H1 (cell line): ENCODE measurements at regions not wholly inside any gene's neighbourhood (a gene's known extent, or its start where the extent isn't known, plus 50 kb on each side); places are given as distances from the start of the nearest gene placed in this dataset.

Experiments used
- CTCF ChIA-PET: fragments of 300-600 bp; sonication (Branson Sonifier 250); formaldehyde crosslinking; loops from one replicate; lab custom pipeline; 2021; ENCODE audit not compliant: partially characterized antibody; lab: Charles Lee
- POLR2A ChIA-PET: fragments of 300-600 bp; sonication (Branson Sonifier 250); formaldehyde crosslinking; loops from one replicate; lab custom pipeline; 2021; ENCODE audit warnings: inconsistent platforms; ENCODE audit not compliant: partially characterized antibody; lab: Charles Lee
- DNase-seq, 2 experiments: peaks; one replicate each; pipeline versions ENCODE4 v3.0.0 to v3.0.0-alpha.2; 2010 to 2022; ENCODE audit warnings: low spot score in 2 of 2, low read depth in 1 of 2, mixed read lengths in 1 of 2
- FAIRE-seq: peaks from 2 replicates; lab custom pipeline; 2011; peaks lifted over from hg19 to GRCh38; lab: Jason Lieb, UNC
- H2AFZ ChIP-seq: 2 replicates; pipeline ENCODE4 v1.8.1; 2012; ENCODE audit warnings: low read length, inconsistent platforms
- H2AK5ac ChIP-seq: 2 replicates; pipeline ENCODE4 v1.6.1; 2013; ENCODE audit warnings: low read depth, low read length
- H2BK120ac ChIP-seq: replicated peaks from 2 replicates; pipeline ENCODE3; 2013; ENCODE audit warnings: low read depth, low read length, inconsistent platforms
- H2BK12ac ChIP-seq: 2 replicates; pipeline ENCODE4 v1.6.1; 2013; ENCODE audit warnings: low read depth, low read length
- H2BK15ac ChIP-seq: 2 replicates; pipeline ENCODE4 v1.6.1; 2013; ENCODE audit warnings: low read length
- H2BK20ac ChIP-seq: 2 replicates; pipeline ENCODE4 v1.6.1; 2013; ENCODE audit warnings: low read length
- H2BK5ac ChIP-seq: 2 replicates; pipeline ENCODE4 v1.6.1; 2013; ENCODE audit warnings: low read depth, low read length
- H3K14ac ChIP-seq: 2 replicates; pipeline ENCODE4 v1.6.1; 2013; ENCODE audit warnings: inconsistent platforms; ENCODE audit not compliant: insufficient read length
- H3K18ac ChIP-seq: 2 replicates; pipeline ENCODE4 v1.6.1; 2013; ENCODE audit warnings: low read length; ENCODE audit errors: extremely low read depth
- H3K23ac ChIP-seq: 2 replicates; pipeline ENCODE4 v1.6.1; 2013; ENCODE audit warnings: inconsistent platforms; ENCODE audit not compliant: insufficient read length
- H3K23me2 ChIP-seq: 2 replicates; pipeline ENCODE4 v1.6.1; 2013; ENCODE audit warnings: low read depth, low read length
- H3K27ac ChIP-seq: 2 replicates; pipeline ENCODE4 v1.6.1; 2011; ENCODE audit warnings: low read depth, low read length, inconsistent platforms
- H3K27me3 ChIP-seq, 4 experiments: replicated peaks in 1 of 4; 1 replicate in 1 of 4; 2 replicates in 3 of 4; pipeline versions ENCODE4 v1.6.1 to v1.8.1; 2011 to 2013; ENCODE audit warnings: low read length in 3 of 4, mild to moderate bottlenecking in 3 of 4, inconsistent platforms in 2 of 4, mixed read lengths in 2 of 4, moderate library complexity in 1 of 4; ENCODE audit not compliant: control insufficient read depth in 3 of 4, insufficient read depth in 3 of 4; ENCODE audit errors: extremely low read depth in 1 of 4
- H3K36me3 ChIP-seq, 4 experiments: 2 replicates each; pipeline versions ENCODE4 v1.6.1 to v1.8.1; 2011 to 2013; ENCODE audit warnings: mild to moderate bottlenecking in 4 of 4, low read length in 3 of 4, moderate library complexity in 2 of 4, control low read depth in 1 of 4, inconsistent platforms in 1 of 4; ENCODE audit not compliant: insufficient read depth in 4 of 4, control insufficient read depth in 2 of 4
- H3K4ac ChIP-seq: replicated peaks from 2 replicates; pipeline ENCODE3; 2013; ENCODE audit warnings: low read length, low read depth, mixed read lengths, inconsistent platforms; ENCODE audit not compliant: insufficient read length
- H3K4me1 ChIP-seq, 4 experiments: replicated peaks in 1 of 4; 1 replicate in 1 of 4; 2 replicates in 3 of 4; pipeline versions ENCODE4 v1.6.1 to v1.8.1; 2011 to 2013; ENCODE audit warnings: low read length in 3 of 4, inconsistent platforms in 2 of 4, mixed read lengths in 1 of 4; ENCODE audit not compliant: insufficient read depth in 4 of 4, control insufficient read depth in 3 of 4
- H3K4me2 ChIP-seq, 2 experiments: 2 replicates each; pipeline versions ENCODE4 v1.6.1 to v1.8.1; 2011 to 2013; ENCODE audit warnings: low read depth in 2 of 2, low read length in 2 of 2, control low read depth in 1 of 2, inconsistent platforms in 1 of 2, mild to moderate bottlenecking in 1 of 2; ENCODE audit not compliant: insufficient read depth in 1 of 2
- H3K4me3 ChIP-seq, 4 experiments: fragments of 200-600, 300-600 bp in 1 of 4; sonication (generic), shearing (Covaris generic), sonication (Bioruptor Twin) in 1 of 4; 2 replicates each; pipeline versions ENCODE4 v1.5.1 to v1.8.1; 2011 to 2016; ENCODE audit warnings: low read length in 4 of 4, low read depth in 3 of 4, control low read depth in 2 of 4, inconsistent platforms in 2 of 4, mild to moderate bottlenecking in 2 of 4, mixed read lengths in 1 of 4, moderate library complexity in 1 of 4; ENCODE audit not compliant: insufficient read depth in 2 of 4; ENCODE audit errors: extremely low read depth in 1 of 4
- H3K56ac ChIP-seq: replicated peaks from 2 replicates; pipeline ENCODE3; 2013; ENCODE audit warnings: low read depth, mild to moderate bottlenecking, mixed read lengths, low read length, inconsistent platforms; ENCODE audit not compliant: insufficient read length
- H3K79me1 ChIP-seq: 2 replicates; pipeline ENCODE4 v1.6.1; 2013; ENCODE audit warnings: low read depth, low read length, control low read depth
- H3K79me2 ChIP-seq, 2 experiments: 2 replicates each; pipeline versions ENCODE4 v1.6.1 to v1.8.1; 2012 to 2013; ENCODE audit warnings: low read length in 2 of 2, mild to moderate bottlenecking in 2 of 2, inconsistent platforms in 1 of 2; ENCODE audit not compliant: insufficient read depth in 2 of 2, control insufficient read depth in 1 of 2
- H3K9ac ChIP-seq, 4 experiments: replicated peaks in 1 of 4; 1 replicate in 1 of 4; 2 replicates in 3 of 4; pipeline versions ENCODE4 v1.6.1 to v1.8.1; 2011 to 2013; ENCODE audit warnings: low read depth in 3 of 4, low read length in 3 of 4, control low read depth in 2 of 4, mild to moderate bottlenecking in 2 of 4, moderate library complexity in 2 of 4, inconsistent platforms in 1 of 4; ENCODE audit errors: extremely low read depth in 1 of 4
- H3K9me3 ChIP-seq, 2 experiments: 2 replicates each; pipeline versions ENCODE4 v1.6.1 to v1.8.1; 2012 to 2013; ENCODE audit warnings: mild to moderate bottlenecking in 2 of 2, moderate library complexity in 2 of 2, control low read depth in 1 of 2, inconsistent platforms in 1 of 2, low read depth in 1 of 2, low read length in 1 of 2, mixed read lengths in 1 of 2; ENCODE audit not compliant: insufficient read depth in 2 of 2
- H4K20me1 ChIP-seq, 2 experiments: replicated peaks in 1 of 2; 2 replicates each; pipeline versions ENCODE3 to v1.8.1; 2011 to 2013; ENCODE audit warnings: inconsistent platforms in 2 of 2, low read length in 2 of 2, mild to moderate bottlenecking in 1 of 2; ENCODE audit not compliant: insufficient read depth in 2 of 2, control insufficient read depth in 1 of 2
- H4K5ac ChIP-seq: 2 replicates; pipeline ENCODE4 v1.6.1; 2013; ENCODE audit warnings: low read length, low read depth, mixed read lengths, inconsistent platforms; ENCODE audit not compliant: insufficient read length
- H4K8ac ChIP-seq: 2 replicates; pipeline ENCODE4 v1.8.0; 2013; ENCODE audit warnings: mild to moderate bottlenecking, moderate library complexity, low read length, inconsistent platforms; ENCODE audit not compliant: insufficient read depth; ENCODE audit errors: extremely low read depth
- H4K91ac ChIP-seq: replicated peaks from 2 replicates; pipeline ENCODE3; 2013; ENCODE audit warnings: low read length, mixed read lengths, inconsistent platforms; ENCODE audit not compliant: insufficient read length
- WGBS, 2 experiments: shearing (Covaris generic) in 1 of 2; methylation state at CpG; one replicate each; pipeline versions ENCODE4 v1.1.6 to v1.1.7; 2013 to 2015; ENCODE audit warnings: low lambda C conversion rate in 2 of 2, mixed read lengths in 2 of 2, inconsistent platforms in 1 of 2, low coverage in 1 of 2, missing lambda C conversion rate in 1 of 2; ENCODE audit not compliant: insufficient replicate concordance in 2 of 2, insufficient coverage in 1 of 2, insufficient read length in 1 of 2; ENCODE audit errors: extremely low coverage in 1 of 2, missing lambda C conversion rate in 1 of 2; 5-methylcytosine and 5-hydroxymethylcytosine counted together
- TF ChIP-seq, protein P1 (sequence below): fragments of 300-600 bp; sonication (generic); IDR thresholded peaks from 2 replicates; pipeline ENCODE4 v1.7.1; 2012; ENCODE audit warnings: low read length, moderate library complexity, mild to moderate bottlenecking, inconsistent platforms; ENCODE audit not compliant: insufficient replicate concordance

DNA sequence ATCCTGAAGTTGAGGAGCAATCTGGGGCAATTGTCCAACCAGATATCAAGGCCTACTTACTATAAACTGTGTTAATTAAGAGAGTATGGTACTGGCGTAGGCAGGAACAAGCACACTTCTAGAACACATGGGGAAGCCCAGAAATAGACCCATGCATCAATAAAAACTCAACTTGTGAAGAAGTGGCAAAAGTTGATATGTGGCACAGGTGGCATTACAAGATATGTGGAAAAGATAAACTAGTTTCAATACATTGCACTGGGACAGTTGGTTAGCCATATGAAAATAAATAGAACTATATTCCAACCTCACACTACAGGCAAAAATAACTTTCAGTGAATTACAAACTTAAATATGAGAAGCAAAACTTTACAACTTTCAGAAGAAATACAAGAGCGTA is 828.7 kb upstream of the LRRN3 start:
- Histone ChIP-seq H2BK15ac (no peak overlapping the region), H3K27ac (no peak overlapping the region), H2AFZ (no peak overlapping the region), H4K20me1 (no peaks in the 10 kb centered on the region), H3K4me3 (no peak overlapping the region), H3K23ac (no peak overlapping the region), H3K23me2 (no peaks in the 10 kb centered on the region), H3K4me2 (no peak overlapping the region), H3K14ac (no peak overlapping the region), H4K5ac (no peak overlapping the region), H3K4ac (no peak overlapping the region), H3K36me3 (no peaks in the 10 kb centered on the region), H3K4me1 (no peaks in the 10 kb centered on the region), H3K9ac (no peak overlapping the region), H4K8ac (no peak overlapping the region), H2BK5ac (no peak overlapping the region), H3K79me2 (no peaks in the 10 kb centered on the region), H2AK5ac (no peak overlapping the region), H3K18ac (no peak overlapping the region), H3K27me3 (no peaks in the 10 kb centered on the region), H3K56ac (no peak overlapping the region), H2BK20ac (no peak overlapping the region), H3K79me1 (no peaks in the 10 kb centered on the region), H2BK12ac (no peak overlapping the region), H4K91ac (no peak overlapping the region), H3K9me3 (no peaks in the 10 kb centered on the region), H2BK120ac (no peak overlapping the region)
- POLR2A ChIA-PET = no interaction called here
- DNase-seq (no peak), FAIRE-seq (no peak)
- 93% methylated on average over 2 of the region's 2 CpGs; no CpG with 5 or more reads in 1 of the 2 experiments for WGBS, 2 experiments
- TF ChIP-seq, protein P1, sequence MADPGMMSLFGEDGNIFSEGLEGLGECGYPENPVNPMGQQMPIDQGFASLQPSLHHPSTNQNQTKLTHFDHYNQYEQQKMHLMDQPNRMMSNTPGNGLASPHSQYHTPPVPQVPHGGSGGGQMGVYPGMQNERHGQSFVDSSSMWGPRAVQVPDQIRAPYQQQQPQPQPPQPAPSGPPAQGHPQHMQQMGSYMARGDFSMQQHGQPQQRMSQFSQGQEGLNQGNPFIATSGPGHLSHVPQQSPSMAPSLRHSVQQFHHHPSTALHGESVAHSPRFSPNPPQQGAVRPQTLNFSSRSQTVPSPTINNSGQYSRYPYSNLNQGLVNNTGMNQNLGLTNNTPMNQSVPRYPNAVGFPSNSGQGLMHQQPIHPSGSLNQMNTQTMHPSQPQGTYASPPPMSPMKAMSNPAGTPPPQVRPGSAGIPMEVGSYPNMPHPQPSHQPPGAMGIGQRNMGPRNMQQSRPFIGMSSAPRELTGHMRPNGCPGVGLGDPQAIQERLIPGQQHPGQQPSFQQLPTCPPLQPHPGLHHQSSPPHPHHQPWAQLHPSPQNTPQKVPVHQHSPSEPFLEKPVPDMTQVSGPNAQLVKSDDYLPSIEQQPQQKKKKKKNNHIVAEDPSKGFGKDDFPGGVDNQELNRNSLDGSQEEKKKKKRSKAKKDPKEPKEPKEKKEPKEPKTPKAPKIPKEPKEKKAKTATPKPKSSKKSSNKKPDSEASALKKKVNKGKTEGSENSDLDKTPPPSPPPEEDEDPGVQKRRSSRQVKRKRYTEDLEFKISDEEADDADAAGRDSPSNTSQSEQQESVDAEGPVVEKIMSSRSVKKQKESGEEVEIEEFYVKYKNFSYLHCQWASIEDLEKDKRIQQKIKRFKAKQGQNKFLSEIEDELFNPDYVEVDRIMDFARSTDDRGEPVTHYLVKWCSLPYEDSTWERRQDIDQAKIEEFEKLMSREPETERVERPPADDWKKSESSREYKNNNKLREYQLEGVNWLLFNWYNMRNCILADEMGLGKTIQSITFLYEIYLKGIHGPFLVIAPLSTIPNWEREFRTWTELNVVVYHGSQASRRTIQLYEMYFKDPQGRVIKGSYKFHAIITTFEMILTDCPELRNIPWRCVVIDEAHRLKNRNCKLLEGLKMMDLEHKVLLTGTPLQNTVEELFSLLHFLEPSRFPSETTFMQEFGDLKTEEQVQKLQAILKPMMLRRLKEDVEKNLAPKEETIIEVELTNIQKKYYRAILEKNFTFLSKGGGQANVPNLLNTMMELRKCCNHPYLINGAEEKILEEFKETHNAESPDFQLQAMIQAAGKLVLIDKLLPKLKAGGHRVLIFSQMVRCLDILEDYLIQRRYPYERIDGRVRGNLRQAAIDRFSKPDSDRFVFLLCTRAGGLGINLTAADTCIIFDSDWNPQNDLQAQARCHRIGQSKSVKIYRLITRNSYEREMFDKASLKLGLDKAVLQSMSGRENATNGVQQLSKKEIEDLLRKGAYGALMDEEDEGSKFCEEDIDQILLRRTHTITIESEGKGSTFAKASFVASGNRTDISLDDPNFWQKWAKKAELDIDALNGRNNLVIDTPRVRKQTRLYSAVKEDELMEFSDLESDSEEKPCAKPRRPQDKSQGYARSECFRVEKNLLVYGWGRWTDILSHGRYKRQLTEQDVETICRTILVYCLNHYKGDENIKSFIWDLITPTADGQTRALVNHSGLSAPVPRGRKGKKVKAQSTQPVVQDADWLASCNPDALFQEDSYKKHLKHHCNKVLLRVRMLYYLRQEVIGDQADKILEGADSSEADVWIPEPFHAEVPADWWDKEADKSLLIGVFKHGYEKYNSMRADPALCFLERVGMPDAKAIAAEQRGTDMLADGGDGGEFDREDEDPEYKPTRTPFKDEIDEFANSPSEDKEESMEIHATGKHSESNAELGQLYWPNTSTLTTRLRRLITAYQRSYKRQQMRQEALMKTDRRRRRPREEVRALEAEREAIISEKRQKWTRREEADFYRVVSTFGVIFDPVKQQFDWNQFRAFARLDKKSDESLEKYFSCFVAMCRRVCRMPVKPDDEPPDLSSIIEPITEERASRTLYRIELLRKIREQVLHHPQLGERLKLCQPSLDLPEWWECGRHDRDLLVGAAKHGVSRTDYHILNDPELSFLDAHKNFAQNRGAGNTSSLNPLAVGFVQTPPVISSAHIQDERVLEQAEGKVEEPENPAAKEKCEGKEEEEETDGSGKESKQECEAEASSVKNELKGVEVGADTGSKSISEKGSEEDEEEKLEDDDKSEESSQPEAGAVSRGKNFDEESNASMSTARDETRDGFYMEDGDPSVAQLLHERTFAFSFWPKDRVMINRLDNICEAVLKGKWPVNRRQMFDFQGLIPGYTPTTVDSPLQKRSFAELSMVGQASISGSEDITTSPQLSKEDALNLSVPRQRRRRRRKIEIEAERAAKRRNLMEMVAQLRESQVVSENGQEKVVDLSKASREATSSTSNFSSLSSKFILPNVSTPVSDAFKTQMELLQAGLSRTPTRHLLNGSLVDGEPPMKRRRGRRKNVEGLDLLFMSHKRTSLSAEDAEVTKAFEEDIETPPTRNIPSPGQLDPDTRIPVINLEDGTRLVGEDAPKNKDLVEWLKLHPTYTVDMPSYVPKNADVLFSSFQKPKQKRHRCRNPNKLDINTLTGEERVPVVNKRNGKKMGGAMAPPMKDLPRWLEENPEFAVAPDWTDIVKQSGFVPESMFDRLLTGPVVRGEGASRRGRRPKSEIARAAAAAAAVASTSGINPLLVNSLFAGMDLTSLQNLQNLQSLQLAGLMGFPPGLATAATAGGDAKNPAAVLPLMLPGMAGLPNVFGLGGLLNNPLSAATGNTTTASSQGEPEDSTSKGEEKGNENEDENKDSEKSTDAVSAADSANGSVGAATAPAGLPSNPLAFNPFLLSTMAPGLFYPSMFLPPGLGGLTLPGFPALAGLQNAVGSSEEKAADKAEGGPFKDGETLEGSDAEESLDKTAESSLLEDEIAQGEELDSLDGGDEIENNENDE = no peak
- CTCF ChIA-PET = no interaction called here
